Mammary epithelial cell (primary cell): ENCODE measurements at regions not wholly inside any gene's neighbourhood (a gene's known extent, or its start where the extent isn't known, plus 50 kb on each side); places are given as distances from the start of the nearest gene placed in this dataset.

ENCODE experiments used
- EZH2 ChIP-seq: IDR thresholded peaks from 2 replicates; pipeline ENCODE4 v1.6.1; 2012; ENCODE audit warnings: low read length, inconsistent platforms, borderline replicate concordance
- TF ChIP-seq, protein P1 (sequence below), 2 donors: IDR thresholded peaks in 1 of 2; conservative IDR thresholded peaks in 1 of 2; 2 replicates each; pipeline ENCODE4 v1.5.1; 2011 to 2012; ENCODE audit warnings: inconsistent platforms in 2 of 2, low read length in 2 of 2, mild to moderate bottlenecking in 2 of 2, control low read depth in 1 of 2, low read depth in 1 of 2; ENCODE audit not compliant: insufficient read depth in 1 of 2; ENCODE audit errors: extremely low read depth in 1 of 2

DNA sequence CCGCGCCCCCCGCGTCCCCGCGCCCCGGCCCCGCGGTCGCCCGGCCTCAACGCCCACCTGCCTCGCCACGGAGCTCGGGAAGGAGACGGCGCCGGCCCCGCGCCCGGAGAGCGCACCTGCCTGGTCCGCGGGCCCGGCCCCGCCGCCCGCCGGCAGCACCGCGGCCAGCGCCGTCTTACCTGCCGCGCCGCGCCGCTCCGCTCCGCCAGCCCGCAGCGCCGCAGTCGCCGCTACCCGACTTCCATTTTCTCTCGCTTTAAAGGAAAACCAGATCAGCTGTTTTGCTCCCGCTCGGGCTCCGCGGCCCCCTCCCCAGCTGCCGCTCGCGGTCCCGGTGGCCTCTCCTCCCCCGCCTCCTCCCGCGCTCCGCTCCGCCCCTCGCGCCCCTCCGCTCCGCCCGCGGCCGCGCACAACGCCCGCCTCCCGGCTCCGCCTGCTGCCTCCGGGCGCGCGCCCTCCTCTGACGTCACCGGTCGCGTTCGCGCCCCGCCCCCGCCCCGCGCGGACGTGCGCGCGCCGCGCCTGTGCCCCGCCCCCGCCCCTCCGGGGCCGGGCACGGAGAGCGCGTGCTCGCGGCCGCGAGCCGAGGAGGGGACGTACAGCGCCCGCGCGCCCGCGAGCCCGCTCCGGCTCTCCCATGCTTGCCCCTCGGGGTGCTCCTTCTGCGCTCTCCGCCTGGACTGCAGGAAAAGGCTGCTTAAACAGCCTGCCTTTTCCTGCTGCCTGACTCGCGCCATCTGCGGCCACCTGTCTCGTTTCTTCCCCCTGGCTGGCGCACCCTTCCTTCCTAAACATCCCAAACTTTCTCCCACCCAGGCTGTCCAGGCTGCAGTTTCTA lies 159.8 kb upstream of the CHRNA7 start, which contains the start of gene OTUD7A:
- TF ChIP-seq, protein P1, sequence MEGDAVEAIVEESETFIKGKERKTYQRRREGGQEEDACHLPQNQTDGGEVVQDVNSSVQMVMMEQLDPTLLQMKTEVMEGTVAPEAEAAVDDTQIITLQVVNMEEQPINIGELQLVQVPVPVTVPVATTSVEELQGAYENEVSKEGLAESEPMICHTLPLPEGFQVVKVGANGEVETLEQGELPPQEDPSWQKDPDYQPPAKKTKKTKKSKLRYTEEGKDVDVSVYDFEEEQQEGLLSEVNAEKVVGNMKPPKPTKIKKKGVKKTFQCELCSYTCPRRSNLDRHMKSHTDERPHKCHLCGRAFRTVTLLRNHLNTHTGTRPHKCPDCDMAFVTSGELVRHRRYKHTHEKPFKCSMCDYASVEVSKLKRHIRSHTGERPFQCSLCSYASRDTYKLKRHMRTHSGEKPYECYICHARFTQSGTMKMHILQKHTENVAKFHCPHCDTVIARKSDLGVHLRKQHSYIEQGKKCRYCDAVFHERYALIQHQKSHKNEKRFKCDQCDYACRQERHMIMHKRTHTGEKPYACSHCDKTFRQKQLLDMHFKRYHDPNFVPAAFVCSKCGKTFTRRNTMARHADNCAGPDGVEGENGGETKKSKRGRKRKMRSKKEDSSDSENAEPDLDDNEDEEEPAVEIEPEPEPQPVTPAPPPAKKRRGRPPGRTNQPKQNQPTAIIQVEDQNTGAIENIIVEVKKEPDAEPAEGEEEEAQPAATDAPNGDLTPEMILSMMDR (conservative IDR thresholded peaks at IDR 0.05 in 1 of 2, IDR thresholded peaks at IDR 0.05 in 1 of 2; ENCODE audit: extremely low read depth in 1 of 2, insufficient read depth in 1 of 2, low read depth in 1 of 2, low read length in 2 of 2), result no peak
- no peak for TF ChIP-seq EZH2
